HG03342 (cell line): ENCODE measurements at regions not wholly inside any gene's neighbourhood (a gene's known extent, or its start where the extent isn't known, plus 50 kb on each side); places are given as distances from the start of the nearest gene placed in this dataset.
"Not testable (repeated sequence)": the region's sequence is repeated elsewhere in the genome, so short reads cannot be mapped to it uniquely, and the experiment has no call there.

Experiments used
- ATAC-seq: cut with Tn5 transposase; IDR thresholded peaks from one replicate; pipeline ENCODE4 v1.9.1; 2021; ENCODE audit warnings: mild to moderate bottlenecking, moderate library complexity; ENCODE audit not compliant: unreplicated experiment

DNA sequence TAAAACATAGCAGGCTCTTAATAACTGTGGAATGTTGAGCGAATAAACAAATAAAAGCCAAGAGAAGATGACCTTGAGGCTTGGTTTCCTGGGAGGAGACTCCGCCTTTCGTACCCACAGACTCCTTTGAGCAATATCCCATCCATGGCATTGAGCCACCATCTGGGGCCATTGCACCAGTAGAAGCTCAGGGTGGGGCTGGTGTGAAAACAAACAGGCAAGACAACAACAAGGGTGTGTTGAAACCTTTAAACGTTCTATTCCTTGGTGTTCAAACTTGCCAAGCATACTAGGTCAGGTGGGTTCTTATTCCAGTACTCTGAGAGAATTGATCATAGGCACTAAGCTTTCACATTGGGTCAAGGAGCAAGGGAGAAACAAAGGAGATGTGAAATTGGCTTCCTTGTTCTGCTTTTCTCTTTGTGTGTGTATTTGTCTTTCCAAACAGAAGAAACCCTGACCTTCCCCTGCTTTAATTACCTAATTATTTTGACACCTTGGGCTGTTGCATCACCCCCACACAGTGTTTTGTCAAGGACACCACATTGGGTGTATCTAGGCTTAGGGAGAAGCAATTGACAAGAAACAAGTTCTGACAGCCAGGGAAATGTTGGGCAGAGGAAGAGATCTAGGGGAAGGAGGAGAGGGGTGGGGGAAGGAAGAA is 105.1 kb upstream of the BCL6 start:
- ATAC-seq = no peak

DNA sequence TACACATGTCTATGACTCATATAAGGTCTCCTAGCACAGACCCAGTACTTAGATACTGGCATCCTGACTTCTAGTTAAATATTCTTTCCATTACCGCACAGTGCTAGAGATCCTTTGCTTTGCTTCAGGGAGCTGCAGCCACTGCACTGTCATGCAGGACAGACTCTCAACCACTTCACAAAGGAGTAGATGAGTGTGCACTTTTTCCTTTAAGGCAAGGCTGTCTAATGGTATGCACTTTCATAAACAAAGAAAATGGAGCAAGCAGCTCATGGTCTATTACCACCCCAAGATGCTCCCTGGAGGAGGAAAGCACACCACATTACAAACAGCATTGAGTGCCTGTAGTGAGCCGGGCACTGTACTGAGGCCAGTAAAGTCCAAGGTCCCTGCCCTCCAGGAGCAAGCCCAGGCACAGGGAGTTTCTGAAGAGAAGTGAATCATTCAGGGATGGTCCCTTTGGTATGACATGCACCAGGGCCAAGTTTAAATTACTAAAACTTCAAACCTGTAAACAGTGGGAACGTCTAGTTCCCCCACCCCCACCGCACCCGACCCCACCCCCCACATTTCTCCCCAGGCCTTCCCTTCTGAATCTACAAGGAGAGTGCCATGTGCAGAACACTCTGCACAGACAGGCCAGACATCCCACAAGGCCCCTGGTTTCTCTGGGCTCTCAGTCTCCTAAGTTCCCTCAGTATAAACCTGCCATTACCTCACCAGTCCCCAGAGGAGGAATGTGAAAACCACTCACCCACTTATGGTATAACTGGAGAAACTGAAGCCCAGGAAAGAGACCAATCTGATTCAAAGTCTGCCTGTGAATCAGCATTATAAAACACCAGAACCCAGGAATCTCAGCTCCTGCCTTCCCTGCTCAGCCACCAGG is 107.8 kb upstream of the BCL6 start:
- no peak for ATAC-seq

DNA sequence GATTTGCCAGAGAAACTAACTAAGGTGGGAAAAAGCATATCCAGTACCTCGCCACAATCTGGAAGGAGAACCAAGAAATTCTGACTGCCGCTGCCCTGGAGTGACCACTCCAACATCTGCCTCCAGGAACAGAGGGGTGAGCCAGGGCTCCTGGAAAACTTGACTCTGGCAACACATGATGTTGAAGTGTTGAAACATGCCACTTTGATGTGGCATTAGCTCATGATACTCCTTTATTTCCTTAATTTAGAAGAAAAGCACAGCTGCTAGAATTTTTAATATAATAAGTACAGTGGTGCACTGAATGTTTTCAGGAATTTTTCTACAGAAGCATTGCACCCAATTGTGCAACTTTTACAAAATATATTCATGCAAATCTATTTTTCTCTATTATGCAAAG is 109.9 kb upstream of the BCL6 start:
- no peak for ATAC-seq

DNA sequence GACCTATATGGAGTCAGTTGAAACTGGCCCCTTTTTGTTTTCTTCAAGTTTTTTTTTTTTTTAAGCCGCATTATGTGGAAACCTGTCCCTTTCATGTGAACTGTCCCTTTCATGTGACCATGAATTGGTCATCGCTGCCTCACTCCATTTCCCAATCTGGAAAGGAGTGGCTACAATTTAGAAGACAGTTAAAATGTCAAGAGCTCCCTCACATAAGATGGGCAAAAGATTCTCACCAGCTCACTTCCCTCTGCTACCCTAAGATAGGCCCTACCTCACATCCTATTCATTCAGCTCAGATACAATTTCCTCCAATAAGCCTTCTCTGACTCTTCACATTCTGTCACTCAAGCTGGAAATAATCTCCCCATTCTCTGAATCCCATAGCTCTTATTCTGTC is 111.3 kb upstream of the BCL6 start:
- no peak for ATAC-seq

DNA sequence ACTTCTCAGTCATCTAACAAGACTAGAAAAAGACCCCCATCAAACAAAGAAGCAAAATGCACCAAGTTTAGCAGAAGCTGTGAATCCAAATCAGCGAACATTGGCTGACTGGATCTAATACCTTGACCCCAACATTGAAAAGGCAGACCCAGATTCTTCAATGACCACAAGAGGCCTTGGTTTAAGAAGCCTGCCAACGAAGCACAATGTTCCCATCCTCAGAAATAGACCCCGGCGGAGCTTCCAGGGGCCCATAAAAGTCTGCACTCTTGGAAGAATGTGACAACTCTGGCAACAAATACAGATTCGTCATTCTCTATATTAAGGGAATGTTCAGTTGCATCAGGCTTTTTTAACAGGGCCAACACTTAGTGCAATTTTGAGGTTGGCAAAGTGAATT is 112.8 kb upstream of the BCL6 start:
- no peak for ATAC-seq

- no peak for ATAC-seq
Measured at GRCh38 chr3:187858711-187859110, 113.4 kb upstream of the BCL6 start.

- ATAC-seq = not testable (repeated sequence)
Measured at GRCh38 chr3:187862701-187863277, 117.5 kb upstream of the BCL6 start.

- ATAC-seq = peak; percentile 79
Measured at GRCh38 chr3:187870360-187871203, 125.3 kb upstream of the BCL6 start.

- no peak for ATAC-seq
Measured at GRCh38 chr3:187871204-187871591, 125.9 kb upstream of the BCL6 start.

GRCh38 chr3:187871848-187872247 is 126.6 kb upstream of the BCL6 start:
- no peak for ATAC-seq

- no peak for ATAC-seq
Measured at GRCh38 chr3:187873843-187874242, 128.6 kb upstream of the BCL6 start.

DNA sequence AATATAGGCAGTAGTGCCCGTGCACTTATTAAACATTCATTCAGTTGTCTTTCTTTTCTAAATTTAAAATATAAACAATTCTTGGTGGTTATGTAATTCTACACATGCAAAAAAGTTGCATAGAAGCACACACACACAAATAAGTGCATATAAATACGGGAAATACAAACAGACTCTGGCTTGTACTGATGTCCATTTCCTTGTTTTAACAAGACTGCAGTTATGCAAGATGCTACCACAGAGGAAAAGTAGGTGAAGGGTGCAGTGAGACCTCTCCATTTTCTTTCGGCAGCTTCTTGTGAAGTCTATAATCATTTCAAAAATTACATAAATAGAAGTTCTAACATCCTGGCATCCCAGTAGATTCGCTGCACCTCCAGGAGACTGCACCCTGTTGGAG is 130.6 kb upstream of the BCL6 start:
- no peak for ATAC-seq

- ATAC-seq = no peak
Measured at GRCh38 chr3:187878772-187879518, 133.7 kb upstream of the BCL6 start.

DNA sequence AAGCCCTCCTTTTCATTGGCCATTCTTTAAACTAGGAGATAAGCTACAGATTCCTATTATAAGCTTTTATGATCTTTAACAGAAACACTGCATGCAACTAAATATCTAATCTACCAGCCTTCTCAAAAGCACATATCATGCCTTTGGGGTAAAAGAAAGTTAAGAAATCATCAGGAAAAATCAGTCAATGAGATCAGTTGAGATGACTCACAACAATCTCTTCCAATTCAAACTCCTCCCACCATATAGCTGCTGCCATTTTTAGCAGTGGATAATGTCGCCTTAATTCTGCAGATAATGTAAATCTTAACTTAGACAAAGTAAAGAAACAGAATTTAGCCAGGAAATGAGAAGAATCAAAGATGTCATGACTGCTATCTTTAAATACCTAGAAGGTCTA is 135.2 kb upstream of the BCL6 start:
- ATAC-seq = no peak

DNA sequence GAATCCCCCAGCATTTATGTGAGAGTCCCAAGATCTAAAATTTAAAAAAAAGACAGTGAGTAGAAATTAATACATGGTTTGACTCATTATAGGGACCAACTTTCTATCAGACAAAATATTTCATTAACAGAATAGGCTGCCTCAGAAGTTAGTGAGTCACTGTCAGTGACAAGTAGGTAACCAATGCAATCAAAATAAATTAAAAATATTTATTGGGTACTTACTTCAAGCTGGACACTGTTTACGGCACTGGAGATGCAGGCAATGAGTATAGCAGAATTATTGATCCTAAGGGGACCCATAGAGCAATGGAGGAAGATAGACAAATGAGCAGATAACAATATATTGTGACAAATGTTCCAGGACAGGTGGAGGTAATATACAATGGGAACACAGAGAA is 135.6 kb upstream of the BCL6 start:
- ATAC-seq = no peak

DNA sequence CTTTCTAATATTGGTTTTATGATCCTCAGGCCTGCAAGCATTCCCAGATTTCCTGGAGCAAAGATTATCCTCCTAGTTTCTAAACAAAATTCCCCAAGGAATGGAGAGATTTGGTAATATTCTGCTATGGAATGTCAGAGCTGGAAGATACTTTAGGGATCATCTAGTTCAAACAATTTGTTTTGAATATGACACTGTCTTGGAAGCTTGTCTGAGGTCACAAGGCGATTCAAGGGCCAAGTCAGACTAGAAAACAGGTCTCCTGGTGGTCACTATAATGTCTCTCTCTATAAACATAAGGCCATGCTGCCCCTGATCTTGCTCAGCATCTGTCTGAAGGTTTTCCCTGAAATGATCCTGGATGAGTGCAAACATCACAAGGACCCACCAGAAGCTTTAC is 143.4 kb upstream of the BCL6 start:
- ATAC-seq = no peak

- no peak for ATAC-seq
Measured at GRCh38 chr3:187889106-187889505, 143.8 kb upstream of the BCL6 start.

- ATAC-seq = no peak
Measured at GRCh38 chr3:187889601-187890404, 144.5 kb upstream of the BCL6 start.

DNA sequence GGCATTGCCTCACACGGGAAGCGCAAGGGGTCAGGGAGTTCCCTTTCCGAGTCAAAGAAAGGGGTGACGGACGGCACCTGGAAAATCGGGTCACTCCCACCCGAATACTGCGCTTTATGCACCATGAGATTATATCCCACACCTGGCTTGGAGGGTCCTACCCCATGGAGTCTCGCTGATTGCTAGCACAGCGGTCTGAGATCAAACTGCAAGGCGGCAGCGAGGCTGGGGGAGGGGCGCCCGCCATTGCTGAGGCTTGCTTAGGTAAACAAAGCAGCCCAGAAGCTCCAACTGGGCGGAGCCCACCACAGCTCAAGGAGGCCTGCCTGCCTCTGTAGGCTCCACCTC is 145.1 kb upstream of the BCL6 start:
- not testable (repeated sequence) for ATAC-seq

DNA sequence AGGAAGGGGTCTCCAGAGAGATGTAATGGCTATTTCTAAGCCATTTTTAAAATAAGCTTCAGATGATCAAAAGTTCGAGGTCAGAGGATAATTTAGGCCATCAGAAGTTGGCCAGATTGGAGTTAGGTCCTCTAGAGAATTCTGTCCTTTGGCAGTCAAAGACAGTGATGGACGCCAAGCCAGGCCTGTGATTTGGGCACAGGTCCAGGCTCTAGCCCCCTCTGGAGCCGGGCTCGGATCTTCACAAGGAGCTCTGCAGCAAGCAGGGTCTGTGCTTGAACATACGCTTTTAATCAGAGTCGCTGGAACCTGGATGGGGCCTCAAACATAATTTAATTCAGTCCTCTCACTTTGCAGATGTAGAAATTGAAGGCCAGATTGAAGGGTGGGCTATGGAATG is 151.4 kb upstream of the BCL6 start:
- ATAC-seq = no peak
